Sciatic nerve (tissue), 2 donors: ENCODE measurements at regions not wholly inside any gene's neighbourhood (a gene's known extent, or its start where the extent isn't known, plus 50 kb on each side); places are given as distances from the start of the nearest gene placed in this dataset.

Source experiments
- ATAC-seq: fragments of 200-7000 bp; cut with Tn5 transposase; one replicate; pipeline ENCODE4 v1.9.1; 2020; ENCODE audit warnings: mild to moderate bottlenecking, moderate library complexity
- DNase-seq: peaks from one replicate; pipeline ENCODE4 v3.0.0-alpha.2; 2020; ENCODE audit warnings: low spot score
- intact Hi-C: fragments of 100-400 bp; cut with DNase I; formaldehyde crosslinking; loops from one replicate; pipeline ENCODE4 v1.14.2; 2022
- donor health status: DM: no; HTN: no; CAD: no.
- donor health status: DM: no; HTN: no; CAD: no.

DNA sequence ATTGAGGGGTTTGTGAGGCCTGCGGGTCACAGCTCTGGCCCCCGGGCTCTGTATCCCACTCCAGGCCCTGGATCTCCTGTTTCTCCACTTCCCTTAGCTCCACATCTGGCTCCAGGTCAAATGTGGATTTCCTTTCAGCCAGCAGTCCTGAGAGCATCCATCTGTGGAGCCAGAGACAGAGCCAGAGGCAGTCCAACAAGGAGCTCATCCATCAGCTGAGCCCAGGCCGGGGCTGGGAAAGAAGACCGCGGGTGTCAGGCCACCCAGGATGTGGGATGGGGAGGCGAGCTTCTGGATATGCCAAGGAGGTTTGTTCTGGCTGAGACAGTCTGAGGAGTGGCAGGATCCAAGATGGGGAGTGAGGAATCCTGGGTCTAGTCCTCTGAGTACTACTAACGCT, 91.7 kb downstream of the EFNB1 start:
- intact Hi-C loops, result no loop called here
- DNase-seq (peak; percentile 77), ATAC-seq (peak; percentile 92)

DNA sequence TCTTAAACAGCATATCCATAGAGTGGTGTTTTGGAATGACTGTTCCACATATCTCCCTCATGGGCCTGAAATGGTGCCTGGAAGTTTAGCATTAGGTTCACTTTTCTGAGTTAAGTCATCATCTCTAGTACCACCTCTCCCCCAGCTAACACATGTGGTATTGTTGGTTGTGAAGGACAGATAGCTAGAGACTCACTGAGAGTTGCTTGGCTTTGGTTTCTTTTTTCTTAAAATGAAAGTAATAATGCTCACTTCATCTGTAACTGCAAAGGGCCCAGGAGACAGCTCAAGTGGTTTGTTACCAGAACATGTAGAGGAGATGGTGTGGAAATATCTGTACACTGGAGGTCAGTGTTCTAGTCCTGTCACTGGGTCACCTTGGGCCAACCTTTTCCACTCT, 90.9 kb downstream of the EFNB1 start:
- no peak for DNase-seq

DNA sequence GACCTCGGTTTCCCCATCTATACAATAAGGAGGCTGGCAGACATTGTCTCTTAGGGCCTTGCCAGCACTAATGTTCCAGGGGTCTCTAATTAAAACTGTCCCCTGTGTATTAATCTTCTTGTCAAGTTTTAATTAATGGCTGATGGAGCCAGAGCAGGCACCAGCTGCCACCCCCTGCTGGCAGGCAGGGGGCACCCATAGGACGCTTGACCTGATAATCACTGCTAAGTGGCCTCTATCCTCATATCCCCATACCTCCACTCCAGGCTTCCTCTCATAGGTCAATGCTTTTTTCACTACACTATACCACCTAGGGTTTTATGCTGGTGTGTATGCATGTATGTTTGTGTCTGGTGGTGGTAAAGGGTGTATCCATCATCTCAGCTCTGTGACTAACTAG, 89.4 kb downstream of the EFNB1 start:
- DNase-seq (no peak), ATAC-seq (no peak)
- intact Hi-C loops, result no loop called here

More for the DNA sequence above, 90.9 kb downstream of the EFNB1 start:
- ATAC-seq, result peak; percentile 80
- intact Hi-C loops, result no loop called here

DNA sequence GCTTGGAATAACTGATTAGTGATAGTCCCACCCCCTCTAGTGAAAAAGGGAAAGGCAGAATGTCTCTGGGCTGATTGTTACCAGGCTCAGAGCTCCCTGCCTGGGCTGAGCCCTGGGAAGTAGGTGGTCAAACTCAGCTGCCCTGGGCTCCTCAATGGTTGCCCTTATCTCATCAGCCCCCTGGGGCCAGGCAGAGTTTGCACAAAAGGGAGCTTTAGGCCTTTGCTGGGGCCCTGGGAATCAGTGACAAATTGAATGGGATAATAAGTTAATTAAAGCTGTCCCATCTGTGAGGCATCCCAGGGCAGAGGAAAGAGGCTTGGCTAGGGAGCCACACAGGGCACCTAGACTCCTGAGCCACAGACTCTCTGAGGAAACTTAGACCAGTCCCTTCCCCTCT, 89.0 kb downstream of the EFNB1 start:
- DNase-seq (no peak), ATAC-seq (no peak)
- intact Hi-C loops, result no loop called here

DNA sequence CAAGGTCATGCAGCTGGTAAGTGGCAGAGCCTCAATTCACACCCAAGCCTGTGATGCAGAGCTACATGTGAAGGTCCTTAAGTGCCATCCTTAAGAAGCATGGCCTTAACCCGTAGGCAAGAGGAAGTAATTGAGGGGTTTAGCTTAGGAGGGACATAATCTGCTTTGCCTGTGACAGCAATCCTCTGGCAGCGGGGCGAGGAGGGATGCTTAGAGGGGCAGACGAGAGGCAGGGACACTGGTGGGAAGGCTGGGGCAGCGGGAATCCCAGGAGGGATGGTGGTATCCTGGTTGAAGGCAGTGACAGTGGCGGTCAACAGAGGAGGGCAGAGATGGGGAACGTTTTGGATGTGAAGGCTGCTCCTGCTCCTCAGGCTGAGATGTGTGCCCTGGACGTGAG, 88.1 kb downstream of the EFNB1 start:
- DNase-seq, result no peak

DNA sequence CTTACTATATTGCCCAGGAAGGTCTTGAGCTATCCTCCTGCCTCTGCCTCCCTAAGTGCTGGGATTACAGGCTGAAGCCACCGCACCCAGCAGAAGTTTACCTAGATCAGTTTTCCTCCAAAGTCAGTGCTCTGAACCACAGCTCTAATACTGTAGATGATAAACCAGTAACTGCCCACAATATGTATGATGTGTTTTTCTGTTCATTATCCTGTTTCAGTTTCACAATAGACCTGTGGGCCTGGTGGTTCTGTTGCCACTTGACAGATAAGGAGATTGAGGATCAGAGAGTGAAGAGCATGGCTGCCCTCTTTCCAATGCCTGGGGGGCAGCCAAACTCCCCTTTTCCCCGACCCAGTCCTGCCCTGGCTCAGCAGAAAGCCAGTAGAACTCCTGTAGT, 87.0 kb downstream of the EFNB1 start:
- intact Hi-C loops, result no loop called here
- DNase-seq, result no peak
- ATAC-seq, result no peak

More for the DNA sequence above, 88.1 kb downstream of the EFNB1 start:
- no peak for ATAC-seq
- intact Hi-C loops, result no loop called here

DNA sequence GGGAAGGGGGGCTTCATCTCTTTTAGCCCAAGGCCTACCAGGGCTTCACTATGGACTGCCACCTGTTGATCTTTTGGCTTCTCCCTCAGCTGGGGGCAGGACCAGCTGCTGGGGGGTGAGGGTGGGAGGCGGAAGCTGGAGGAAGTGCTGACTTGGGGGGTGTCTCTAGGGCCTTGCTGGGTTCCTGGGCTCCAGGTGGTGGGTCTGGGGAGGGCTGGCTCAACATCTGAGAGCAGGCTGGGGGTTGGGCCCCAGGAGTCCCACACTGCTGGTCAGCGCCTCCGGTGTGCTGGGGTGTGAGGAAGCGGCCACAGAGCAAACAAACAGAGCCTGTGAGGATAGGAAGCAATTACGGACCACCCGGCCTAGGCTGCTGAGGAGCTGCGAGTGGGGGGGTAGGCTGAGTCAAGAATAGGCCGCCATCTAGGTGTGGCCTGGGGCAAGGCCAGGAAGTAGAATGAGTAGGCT, 85.7 kb downstream of the EFNB1 start:
- ATAC-seq, result no peak
- no peak for DNase-seq
- intact Hi-C loops, result no loop called here

DNA sequence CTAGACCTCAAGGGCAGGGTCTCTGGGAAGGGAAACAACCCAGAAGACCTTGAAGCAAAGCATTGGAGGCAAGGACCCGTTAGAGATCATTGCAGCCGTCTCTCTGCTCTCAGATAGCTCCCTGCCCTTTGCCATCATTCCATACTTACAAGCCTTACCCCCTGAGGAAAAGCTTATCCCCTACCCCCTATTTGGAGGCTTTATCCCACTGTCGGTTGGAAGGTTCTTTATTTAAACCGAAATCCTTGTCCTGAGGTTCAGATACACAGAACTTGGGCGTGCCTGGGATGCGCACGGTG, 84.4 kb downstream of the EFNB1 start:
- no peak for ATAC-seq
- intact Hi-C loops, result no loop called here
- DNase-seq, result no peak

DNA sequence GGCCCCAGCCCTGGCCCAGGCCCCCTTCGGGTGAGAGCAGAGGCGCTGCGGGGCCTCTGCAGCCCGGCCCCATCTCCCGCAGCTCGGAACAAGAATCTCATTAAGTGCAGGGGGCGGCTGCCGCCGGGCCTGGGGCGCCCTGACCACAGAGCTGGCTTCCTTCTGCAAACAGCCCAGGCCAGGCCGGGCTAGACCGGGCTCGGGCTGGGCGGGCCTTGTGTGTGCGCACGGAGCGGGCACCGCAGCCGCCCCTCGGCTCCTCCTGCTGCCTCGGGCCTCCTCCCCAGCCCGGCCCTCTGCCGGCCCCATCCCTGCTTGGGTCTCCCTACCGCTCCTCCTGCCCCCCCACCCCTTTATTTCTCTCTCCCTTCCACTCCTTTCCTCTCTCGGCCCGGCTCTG, 83.3 kb downstream of the EFNB1 start:
- no peak for DNase-seq
- intact Hi-C loops, result no loop called here
- peak; percentile 90 for ATAC-seq

DNA sequence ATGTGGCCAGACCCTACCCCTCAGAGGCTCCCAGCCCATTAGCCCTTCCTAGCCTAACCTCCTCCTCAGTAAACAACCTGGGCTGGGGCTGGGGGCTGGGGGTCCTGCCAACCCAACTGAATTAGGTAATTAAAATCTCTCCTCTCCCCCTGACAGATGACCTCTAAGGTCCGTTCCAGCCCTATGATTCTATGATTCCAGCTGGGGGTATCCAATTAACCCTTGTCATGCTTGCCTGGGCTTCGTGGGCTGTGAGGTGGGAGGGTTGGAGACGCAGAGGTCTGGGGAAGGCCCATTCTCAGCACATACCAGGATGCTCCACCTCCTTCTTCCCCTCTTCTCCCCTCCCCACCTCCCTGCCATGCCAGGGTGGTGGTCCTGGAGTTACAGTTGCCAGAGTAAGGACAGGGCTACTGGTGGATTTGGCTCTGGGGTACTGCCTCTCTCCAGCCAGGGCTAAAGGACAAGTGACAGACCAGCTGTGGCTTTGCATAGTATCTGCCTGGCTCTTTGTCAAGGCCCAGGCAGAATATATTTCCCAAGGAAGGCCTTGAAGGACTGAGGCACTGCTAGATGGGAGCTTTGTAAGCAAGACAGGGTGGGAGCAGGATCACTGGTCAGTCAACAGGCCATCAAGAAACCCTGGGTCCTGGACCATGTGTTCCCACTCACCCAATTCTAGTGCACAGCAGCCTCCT, 82.1 kb downstream of the EFNB1 start:
- intact Hi-C loops, result no loop called here
- DNase-seq (no peak), ATAC-seq (no peak)

DNA sequence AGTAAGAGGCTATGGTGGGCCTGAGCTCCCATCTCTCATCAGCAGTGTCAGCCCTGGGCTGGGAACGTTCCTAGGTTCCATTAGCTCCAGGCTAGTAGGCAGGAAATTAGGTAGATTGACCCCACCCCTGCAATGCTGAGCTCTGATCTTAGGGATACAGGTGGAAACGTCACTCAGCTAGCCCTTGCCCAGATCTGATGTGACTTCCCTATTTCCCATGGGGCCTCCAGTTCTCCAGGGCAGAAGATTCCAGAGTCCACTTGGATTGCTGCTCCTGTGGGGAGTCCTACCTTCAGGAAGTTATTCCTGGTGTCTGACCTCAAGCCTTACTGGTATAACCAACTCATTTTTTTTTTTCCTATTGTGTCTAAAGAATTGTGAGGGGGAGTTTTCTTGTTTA, 81.1 kb downstream of the EFNB1 start:
- ATAC-seq (no peak), DNase-seq (no peak)
- intact Hi-C loops, result no loop called here

DNA sequence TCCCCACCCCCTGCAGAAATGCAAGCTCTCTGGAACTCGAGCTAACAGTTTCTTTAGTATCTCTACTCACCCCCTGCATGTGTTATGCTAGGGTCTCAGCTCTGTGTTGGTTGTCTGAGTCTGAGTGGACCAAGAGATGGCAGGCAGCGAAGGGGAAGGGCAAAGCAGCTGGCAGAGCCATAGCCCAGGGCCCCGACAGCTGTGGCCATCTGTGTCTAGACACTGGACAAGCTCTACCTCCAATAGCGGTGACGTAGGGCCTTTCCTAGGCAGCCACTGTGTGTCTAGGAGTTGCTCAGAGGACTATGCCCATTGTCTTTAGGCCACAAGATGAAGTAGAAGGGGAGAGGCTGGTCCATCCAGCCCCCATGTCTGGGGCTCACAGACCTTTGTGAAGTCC, 79.2 kb downstream of the EFNB1 start:
- DNase-seq (no peak), ATAC-seq (no peak)
- intact Hi-C loops, result no loop called here

DNA sequence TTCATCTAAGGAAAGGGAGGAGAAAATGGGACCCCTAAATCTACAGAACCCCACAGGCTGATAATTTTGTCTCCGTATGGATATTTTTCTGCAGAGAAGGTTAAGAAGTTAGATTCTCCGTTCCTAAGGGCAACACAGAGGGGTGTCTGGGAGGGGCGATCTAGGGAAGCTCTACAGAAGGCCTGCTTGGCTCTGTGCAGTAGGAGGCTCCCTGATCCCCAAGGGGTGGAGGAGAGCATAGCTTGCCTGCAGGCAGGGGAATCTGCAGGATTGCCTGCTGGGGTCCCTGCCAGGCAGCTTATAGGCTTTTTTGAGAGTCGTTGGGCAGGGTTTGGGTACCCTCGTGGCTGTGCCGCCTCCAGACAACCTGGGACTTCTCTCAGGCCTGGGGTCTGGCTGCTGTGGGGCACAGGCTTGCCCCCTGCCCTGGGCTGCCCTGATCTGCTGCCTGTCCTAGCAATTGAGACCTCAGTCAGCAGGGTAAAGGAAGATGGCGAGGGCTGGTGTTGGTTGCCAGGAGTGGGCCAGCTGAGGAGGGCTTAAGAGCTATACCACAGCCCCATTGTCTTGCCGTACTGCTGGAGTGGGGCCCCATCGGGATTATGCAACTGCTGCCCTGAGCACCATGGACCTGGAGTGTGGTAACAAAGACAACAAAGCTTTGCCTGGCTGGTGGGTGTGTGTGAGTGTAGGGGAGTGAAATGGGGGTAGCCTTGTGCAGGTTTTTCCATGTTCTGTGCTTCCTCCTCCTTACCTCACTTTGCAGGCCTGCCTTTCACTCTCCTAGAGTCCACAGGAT, 74.1 kb downstream of the EFNB1 start:
- ATAC-seq (peak; percentile 33), DNase-seq (no peak)
- intact Hi-C loops, result no loop called here

DNA sequence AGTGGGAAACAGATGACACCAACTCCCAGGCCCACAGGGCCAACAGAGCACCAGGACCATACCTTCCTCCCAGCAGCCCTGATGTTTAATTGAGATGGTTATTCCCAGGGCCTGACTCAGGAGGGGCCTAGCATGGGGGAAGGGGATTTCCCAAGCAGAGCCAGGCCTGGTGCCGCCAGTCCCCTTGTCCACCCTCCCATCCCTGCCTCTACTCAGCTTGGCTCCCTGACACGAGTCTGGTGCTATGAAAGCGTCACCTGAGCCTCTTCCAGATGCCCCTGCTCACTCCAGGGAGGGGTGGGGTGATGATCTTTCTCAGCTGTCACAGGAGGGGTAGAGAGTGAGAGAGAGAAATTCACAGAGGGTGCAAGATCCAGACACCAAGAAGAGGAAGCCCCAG, 72.7 kb downstream of the EFNB1 start:
- no peak for DNase-seq
- intact Hi-C loops, result no loop called here
- no peak for ATAC-seq

DNA sequence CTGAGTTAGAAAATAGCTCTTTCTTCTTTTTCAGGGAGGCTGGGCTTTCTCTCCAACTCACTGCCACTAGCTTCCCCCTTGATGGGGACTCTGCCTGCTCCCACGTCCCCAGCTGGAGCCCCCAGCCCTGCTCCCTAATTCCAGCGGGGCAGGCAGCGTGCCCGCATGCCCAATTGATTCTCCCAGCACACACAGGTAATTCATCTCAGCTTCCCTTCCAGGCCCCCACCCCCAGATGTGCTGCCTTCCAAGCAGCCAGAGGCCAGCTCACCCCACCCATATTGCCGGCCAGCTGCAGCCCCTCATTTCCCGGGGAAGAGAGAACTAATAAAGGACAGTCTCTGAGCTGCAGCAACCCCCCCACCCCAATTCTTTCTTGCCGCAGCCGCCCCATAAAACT, 69.8 kb downstream of the EFNB1 start:
- intact Hi-C loops, result no loop called here
- ATAC-seq, result no peak
- DNase-seq, result no peak

DNA sequence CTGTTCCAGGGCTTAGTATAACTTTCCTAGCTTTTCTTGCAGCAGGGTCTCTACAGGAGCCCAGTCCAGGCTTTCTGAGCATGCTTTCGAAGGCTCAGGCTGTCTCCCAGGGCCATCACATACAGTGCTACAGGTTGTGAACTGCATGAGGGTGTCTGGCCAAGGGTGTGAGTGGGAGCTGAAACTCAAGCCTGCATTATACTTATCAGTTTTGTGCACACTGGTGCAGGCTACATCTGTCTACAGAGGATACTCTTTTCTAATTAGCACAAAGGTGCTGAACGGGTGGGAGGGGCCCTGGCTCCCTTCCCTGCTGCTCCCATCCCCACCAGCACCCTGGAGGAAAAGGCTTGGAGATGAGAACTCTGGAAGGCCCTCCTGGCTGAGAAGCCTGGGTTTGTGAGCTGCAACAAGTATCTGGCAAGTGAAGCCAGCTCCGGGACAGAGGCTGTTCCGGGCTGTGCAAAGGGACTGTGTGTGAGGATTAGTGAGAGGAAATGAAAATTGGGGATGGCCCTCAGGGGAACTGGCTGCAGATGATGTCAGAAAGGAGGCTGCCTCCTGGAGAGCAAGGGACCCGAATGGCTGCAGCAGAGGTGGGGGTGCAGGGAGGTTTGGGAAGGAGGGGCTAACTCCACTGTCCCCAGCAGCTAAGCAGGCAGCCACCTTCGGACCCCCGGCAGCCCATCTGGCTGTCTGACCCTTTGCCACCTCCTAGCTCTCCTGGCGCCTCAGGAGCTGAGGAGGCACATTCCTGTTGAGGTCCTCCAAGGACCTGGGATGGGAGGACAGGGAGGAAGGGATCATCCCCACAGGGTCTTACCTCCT, 68.5 kb downstream of the EFNB1 start:
- DNase-seq (no peak), ATAC-seq (no peak)
- intact Hi-C loops, result no loop called here

DNA sequence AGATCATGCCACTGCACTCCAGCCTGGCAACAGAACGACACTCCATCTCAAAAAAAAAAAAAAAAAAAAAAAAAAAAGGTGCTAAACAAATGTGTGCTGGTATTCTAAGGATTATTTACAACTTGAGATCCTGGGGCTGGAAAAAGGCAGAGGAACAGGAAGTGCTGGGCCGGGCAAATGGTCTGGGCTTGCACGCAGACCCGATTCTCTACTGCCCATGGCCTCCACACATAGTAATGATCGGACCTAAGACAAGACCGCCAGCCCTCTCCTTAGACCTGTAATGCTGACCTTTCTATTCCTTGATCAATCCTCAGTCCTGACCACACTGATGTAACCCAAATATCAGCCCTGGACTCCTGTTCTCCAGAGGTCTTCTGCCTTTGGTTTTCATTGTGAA, 67.8 kb downstream of the EFNB1 start:
- intact Hi-C loops, result no loop called here
- ATAC-seq (no peak), DNase-seq (no peak)

DNA sequence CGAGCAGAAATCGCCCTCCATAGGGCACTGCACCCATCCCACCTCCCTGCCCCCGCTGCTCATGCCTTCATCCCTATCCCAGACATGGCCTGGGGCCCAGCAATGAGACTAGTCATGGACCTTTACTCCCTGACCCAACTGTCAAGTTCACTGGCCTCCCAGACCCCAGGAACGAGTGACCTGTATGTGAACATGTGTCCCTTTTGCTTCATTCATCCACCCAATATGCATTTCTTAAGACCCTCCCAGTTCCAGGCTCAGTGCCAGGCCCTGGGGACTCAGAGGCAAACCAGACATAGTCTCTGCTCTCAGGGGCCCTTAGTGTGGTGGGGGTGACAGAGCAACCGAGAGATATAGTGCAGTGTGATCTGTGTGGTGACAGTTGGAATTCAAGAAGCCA, 67.0 kb downstream of the EFNB1 start:
- ATAC-seq (no peak), DNase-seq (no peak)
- intact Hi-C loops, result no loop called here

DNA sequence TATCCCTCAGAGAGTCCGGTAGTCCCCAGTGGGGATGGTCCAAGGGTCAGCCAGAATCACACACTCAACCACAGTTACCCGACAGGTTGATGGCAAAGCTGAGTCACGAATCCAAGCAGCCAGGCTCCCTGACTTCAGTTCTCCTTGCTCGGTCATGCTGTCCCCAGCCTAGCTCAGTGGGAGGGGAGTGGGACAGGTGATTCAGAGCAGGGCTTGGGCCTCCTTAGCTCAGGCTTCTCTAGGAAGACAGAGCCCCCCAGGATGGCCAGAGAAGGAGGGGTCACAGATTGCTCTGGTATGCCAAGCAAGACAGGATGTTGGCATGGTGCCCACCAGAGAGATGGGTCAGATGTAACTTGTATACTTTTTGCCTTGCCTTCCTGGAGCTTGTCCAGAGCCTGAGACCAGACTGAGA, 66.5 kb downstream of the EFNB1 start:
- intact Hi-C loops, result no loop called here
- DNase-seq (peak; percentile 76), ATAC-seq (peak; percentile 19)
